ENCODE measurements at regions not wholly inside any gene's neighbourhood (a gene's known extent, or its start where the extent isn't known, plus 50 kb on each side); places are given as distances from the start of the nearest gene placed in this dataset.

- Histone ChIP-seq H3K9me3 (peaks cover 0 to 4% (median 0%) of the 10 kb centered on the region in 4 donors), H3K36me3 (no peaks in the 10 kb centered on the region), H3K27me3 (no peaks in the 10 kb centered on the region), H3K27ac (no peak overlapping the region), H3K4me3 (no peak overlapping the region), H3K4me1 (no peaks in the 10 kb centered on the region)
- DNase-seq: no peak
- 31% methylated on average over 3 of the region's 3 CpGs for whole genome bisulfite sequencing (ENCODE audit: insufficient coverage, low coverage, low lambda C conversion rate, missing lambda C conversion rate)
- no peak for ATAC-seq
- TF ChIP-seq POLR2A (IDR thresholded peaks at IDR 0.05): no peak
- TF ChIP-seq CTCF (IDR thresholded peaks at IDR 0.05): no peak
- intact Hi-C loops (cut with DNase I): no loop called here
Measured at GRCh38 chr18:41004324-41004723, 950.7 kb upstream of the PIK3C3 start.

GRCh38 chr18:40995529-40995928 lies 959.5 kb upstream of the PIK3C3 start:
- WGBS (ENCODE audit: insufficient coverage, low coverage, low lambda C conversion rate, missing lambda C conversion rate): 56% methylated on average over 1 of the region's 1 CpG
- no peaks in the 10 kb centered on the region for H3K9me3 ChIP-seq
- TF ChIP-seq CTCF (IDR thresholded peaks at IDR 0.05): no peak
- no peak for TF ChIP-seq POLR2A (IDR thresholded peaks at IDR 0.05)
- H3K4me3 ChIP-seq: no peak overlapping the region
- ATAC-seq: no peak
- H3K27ac ChIP-seq: no peak overlapping the region
- intact Hi-C loops (cut with DNase I): no loop called here
- no peaks in the 10 kb centered on the region for H3K4me1 ChIP-seq
- H3K27me3 ChIP-seq: no peaks in the 10 kb centered on the region
- DNase-seq: no peak
- no peaks in the 10 kb centered on the region for H3K36me3 ChIP-seq

- no peak overlapping the region for H3K4me3 ChIP-seq
- intact Hi-C loops (cut with DNase I): no loop called here
- H3K4me1 ChIP-seq: no peaks in the 10 kb centered on the region
- ATAC-seq: no peak
- no peaks in the 10 kb centered on the region for H3K36me3 ChIP-seq
- no peak overlapping the region for H3K27ac ChIP-seq
- TF ChIP-seq POLR2A (IDR thresholded peaks at IDR 0.05) (no peak), CTCF (IDR thresholded peaks at IDR 0.05) (no peak)
- DNase-seq: no peak
- no peaks in the 10 kb centered on the region for H3K27me3 ChIP-seq
- H3K9me3 ChIP-seq: no peaks in the 10 kb centered on the region
Measured at GRCh38 chr18:40993363-40993762, 961.7 kb upstream of the PIK3C3 start.

GRCh38 chr18:40987581-40987980 lies 967.5 kb upstream of the PIK3C3 start:
- DNase-seq (no peak), ATAC-seq (no peak)
- Histone ChIP-seq H3K36me3 (no peaks in the 10 kb centered on the region), H3K4me1 (no peaks in the 10 kb centered on the region), H3K4me3 (no peak overlapping the region), H3K27ac (no peak overlapping the region), H3K27me3 (no peaks in the 10 kb centered on the region), H3K9me3 (no peaks in the 10 kb centered on the region)
- TF ChIP-seq POLR2A (IDR thresholded peaks at IDR 0.05) (no peak), CTCF (IDR thresholded peaks at IDR 0.05) (no peak)
- no CpG with 5 or more reads among the region's 1 CpG for WGBS (ENCODE audit: insufficient coverage, low coverage, low lambda C conversion rate, missing lambda C conversion rate)
- intact Hi-C loops (cut with DNase I): no loop called here

- WGBS (ENCODE audit: insufficient coverage, low coverage, low lambda C conversion rate, missing lambda C conversion rate): 40% methylated on average over 5 of the region's 5 CpGs
- TF ChIP-seq CTCF (IDR thresholded peaks at IDR 0.05): no peak
- no peak for TF ChIP-seq POLR2A (IDR thresholded peaks at IDR 0.05)
Measured at GRCh38 chr18:40985436-40985835, 969.6 kb upstream of the PIK3C3 start.

More at GRCh38 chr18:40985436-40985835, 969.6 kb upstream of the PIK3C3 start:
- ATAC-seq: no peak
- H3K36me3 ChIP-seq: no peaks in the 10 kb centered on the region
- H3K9me3 ChIP-seq: no peaks in the 10 kb centered on the region
- DNase-seq: no peak
- no peak overlapping the region for H3K27ac ChIP-seq
- no peaks in the 10 kb centered on the region for H3K27me3 ChIP-seq
- intact Hi-C loops (cut with DNase I): no loop called here
- H3K4me1 ChIP-seq: no peaks in the 10 kb centered on the region
- H3K4me3 ChIP-seq: no peak overlapping the region
